ENCODE measurements at regions not wholly inside any gene's neighbourhood (a gene's known extent, or its start where the extent isn't known, plus 50 kb on each side); places are given as distances from the start of the nearest gene placed in this dataset.

- no peak for ATAC-seq
- CTCF ChIA-PET: no interaction called here
- intact Hi-C loops (cut with micrococcal nuclease; ENCODE audit: unreplicated experiment): loop anchor here (5.0 kb wide), 1 partner anchor 372 kb away; no protein-coding TSS in a partner anchor
Measured at GRCh38 chr1:89459081-89459480, 65.5 kb upstream of the LRRC8B start.

GRCh38 chr1:89460325-89460724 lies 64.3 kb upstream of the LRRC8B start:
- ChIA-PET CTCF (no interaction called here), POLR2A (no interaction called here)
- no TSS peak for BruUV-seq (replicated peaks)
- Histone ChIP-seq H3K4me1 (ENCODE audit: control insufficient read depth, insufficient read depth, low read length) (no peaks in the 10 kb centered on the region), H3K27me3 (ENCODE audit: control insufficient read depth, insufficient read depth, low read length) (peaks cover 14% of the 10 kb centered on the region), H3K9me3 (ENCODE audit: control insufficient read depth, insufficient read depth, low read depth, low read length) (no peaks in the 10 kb centered on the region), H3K4me3 (ENCODE audit: low read depth in 2 of 2, low read length in 2 of 2) (no peak overlapping the region), H3K36me3 (ENCODE audit: control insufficient read depth, insufficient read depth, low read length) (no peaks in the 10 kb centered on the region), H3K27ac (ENCODE audit: low read length) (no peak overlapping the region)
- DNase-seq (ENCODE audit: low read depth, low spot score): no peak
- in situ Hi-C loops (cut with HindIII; ENCODE audit: low pct_unique_long_range_greater_than_20kb, low sequenced_read_pairs) (no loop called here), intact Hi-C loops (cut with micrococcal nuclease; ENCODE audit: unreplicated experiment) (no loop called here)
- no peak for ATAC-seq
- TF ChIP-seq CTCF (IDR thresholded peaks at IDR 0.05): peak; percentile 10; the same call in 1 of the 2 replicates
- TF ChIP-seq REST (IDR thresholded peaks at IDR 0.05; ENCODE audit: insufficient read depth in 1 of 2, low read depth in 2 of 2, low read length in 1 of 2): no peak
- no peak for TF ChIP-seq POLR2AphosphoS5 (IDR thresholded peaks at IDR 0.05; ENCODE audit: low read depth, low read length)
- no peak for TF ChIP-seq SIN3A (IDR thresholded peaks at IDR 0.05; ENCODE audit: borderline replicate concordance, insufficient read depth, low read depth, low read length)
- no peak for TF ChIP-seq TCF7L2 (IDR thresholded peaks at IDR 0.05; ENCODE audit: low read depth, low read length)

More at GRCh38 chr1:89459081-89459480, 65.5 kb upstream of the LRRC8B start:
- TF ChIP-seq REST (IDR thresholded peaks at IDR 0.05; ENCODE audit: insufficient read depth in 1 of 2, low read depth in 2 of 2, low read length in 1 of 2) (no peak), SIN3A (IDR thresholded peaks at IDR 0.05; ENCODE audit: borderline replicate concordance, insufficient read depth, low read depth, low read length) (no peak), TCF7L2 (IDR thresholded peaks at IDR 0.05; ENCODE audit: low read depth, low read length) (no peak), CTCF (IDR thresholded peaks at IDR 0.05) (no peak), POLR2AphosphoS5 (IDR thresholded peaks at IDR 0.05; ENCODE audit: low read depth, low read length) (no peak)
- DNase-seq (ENCODE audit: low read depth, low spot score): no peak
- 0 out of 2 replicates have a peak, but pooled peaks cover 3% of the 10 kb centered on the region for H3K4me1 ChIP-seq (ENCODE audit: control insufficient read depth, insufficient read depth, low read length)
- no peaks in the 10 kb centered on the region for H3K36me3 ChIP-seq (ENCODE audit: control insufficient read depth, insufficient read depth, low read length)
- H3K27ac ChIP-seq (ENCODE audit: low read length): no peak overlapping the region
- H3K27me3 ChIP-seq (ENCODE audit: control insufficient read depth, insufficient read depth, low read length): peaks cover 12% of the 10 kb centered on the region
- no TSS peak for BruUV-seq (replicated peaks)
- in situ Hi-C loops (cut with HindIII; ENCODE audit: low pct_unique_long_range_greater_than_20kb, low sequenced_read_pairs): no loop called here
- POLR2A ChIA-PET: no interaction called here
- no peak overlapping the region for H3K4me3 ChIP-seq (ENCODE audit: low read depth in 2 of 2, low read length in 2 of 2)
- H3K9me3 ChIP-seq (ENCODE audit: control insufficient read depth, insufficient read depth, low read depth, low read length): no peaks in the 10 kb centered on the region

Measured in Panc1 (cell line).